Keratinocyte (primary cell): ENCODE measurements at regions not wholly inside any gene's neighbourhood (a gene's known extent, or its start where the extent isn't known, plus 50 kb on each side); places are given as distances from the start of the nearest gene placed in this dataset.
A peak's percentile ranks its signal among the peaks of the same experiment; 100 is the strongest.

Source experiments
- DNase-seq: peaks from one replicate; pipeline ENCODE4 v3.0.0-alpha.2; 2011; ENCODE audit warnings: low read depth, missing footprints, low spot score
- FAIRE-seq: peaks from 2 replicates; lab custom pipeline; 2011; peaks lifted over from hg19 to GRCh38; lab: Jason Lieb, UNC
- H2AFZ ChIP-seq: 2 replicates; pipeline ENCODE4 v1.6.0; 2012; ENCODE audit warnings: low read length, control low read depth, inconsistent platforms; ENCODE audit not compliant: control insufficient read depth
- H3K27ac ChIP-seq: 2 replicates; pipeline ENCODE4 v1.5.1; 2011; ENCODE audit warnings: low read length; ENCODE audit not compliant: control insufficient read depth, insufficient read depth
- H3K27me3 ChIP-seq: 3 replicates; pipeline ENCODE4 v1.6.0; 2011; ENCODE audit warnings: low read length; ENCODE audit not compliant: control insufficient read depth, insufficient read depth; ENCODE audit errors: extremely low read depth
- H3K36me3 ChIP-seq, 2 experiments: 2 replicates in 1 of 2; 3 replicates in 1 of 2; pipeline ENCODE4 v1.5.1; 2011; ENCODE audit warnings: low read length in 2 of 2, mild to moderate bottlenecking in 1 of 2; ENCODE audit not compliant: control insufficient read depth in 2 of 2, insufficient read depth in 2 of 2; ENCODE audit errors: extremely low read depth in 1 of 2
- H3K4me1 ChIP-seq: 3 replicates; pipeline ENCODE4 v1.5.1; 2011; ENCODE audit warnings: low read length; ENCODE audit not compliant: control insufficient read depth, insufficient read depth; ENCODE audit errors: extremely low read depth
- H3K4me2 ChIP-seq: 3 replicates; pipeline ENCODE4 v1.6.0; 2011; ENCODE audit warnings: low read depth, low read length; ENCODE audit not compliant: control insufficient read depth, insufficient read depth; ENCODE audit errors: extremely low read depth
- H3K4me3 ChIP-seq, 3 experiments: fragments of 200-600 bp in 1 of 3; sonication (generic) in 1 of 3; 2 replicates in 2 of 3; 3 replicates in 1 of 3; pipeline ENCODE4 v1.5.1; 2011 to 2016; ENCODE audit warnings: low read length in 3 of 3, mild to moderate bottlenecking in 3 of 3, control low read depth in 2 of 3, inconsistent platforms in 1 of 3, low read depth in 1 of 3, mixed read lengths in 1 of 3, mixed run types in 1 of 3, moderate library complexity in 1 of 3; ENCODE audit not compliant: control insufficient read depth in 2 of 3, insufficient read depth in 2 of 3; ENCODE audit errors: extremely low read depth in 1 of 3
- H3K79me2 ChIP-seq: 2 replicates; pipeline ENCODE4 v1.6.0; 2012; ENCODE audit warnings: low read length; ENCODE audit not compliant: control insufficient read depth, insufficient read depth
- H3K9ac ChIP-seq: 3 replicates; pipeline ENCODE4 v1.6.0; 2011; ENCODE audit warnings: low read length; ENCODE audit not compliant: control insufficient read depth, insufficient read depth; ENCODE audit errors: extremely low read depth
- H3K9me1 ChIP-seq: 3 replicates; pipeline ENCODE4 v1.6.0; 2011; ENCODE audit warnings: low read length; ENCODE audit not compliant: control insufficient read depth, insufficient read depth; ENCODE audit errors: extremely low read depth
- H3K9me3 ChIP-seq: 2 replicates; pipeline ENCODE4 v1.5.1; 2012; ENCODE audit warnings: low read depth, low read length; ENCODE audit not compliant: control insufficient read depth
- H4K20me1 ChIP-seq: 3 replicates; pipeline ENCODE4 v1.6.0; 2011; ENCODE audit warnings: low read length; ENCODE audit not compliant: control insufficient read depth, insufficient read depth; ENCODE audit errors: extremely low read depth
- EZH2 ChIP-seq: IDR thresholded peaks from one replicate; pipeline ENCODE4 v1.6.1; 2012; ENCODE audit warnings: inconsistent platforms, mild to moderate bottlenecking, low read length, moderate library complexity
- dilution Hi-C: fragments of 300-500 bp; cut with MboI; formaldehyde crosslinking; loops from one replicate; pipeline ENCODE4 v1.7.0; 2020; ENCODE audit warnings: low sequenced_read_pairs; ENCODE audit not compliant: extremely low pct_ligation_motif_present
- TF ChIP-seq, protein P1 (sequence below), 3 experiments: IDR thresholded peaks in 1 of 3; conservative IDR thresholded peaks in 1 of 3; optimal IDR thresholded peaks in 1 of 3; 2 replicates in 2 of 3; 3 replicates in 1 of 3; pipeline versions ENCODE3 to v1.5.1; 2011; ENCODE audit warnings: low read length in 3 of 3, mild to moderate bottlenecking in 3 of 3, moderate library complexity in 2 of 3, control low read depth in 1 of 3, inconsistent platforms in 1 of 3; ENCODE audit not compliant: insufficient read depth in 2 of 3; ENCODE audit errors: extremely low read depth in 1 of 3

DNA sequence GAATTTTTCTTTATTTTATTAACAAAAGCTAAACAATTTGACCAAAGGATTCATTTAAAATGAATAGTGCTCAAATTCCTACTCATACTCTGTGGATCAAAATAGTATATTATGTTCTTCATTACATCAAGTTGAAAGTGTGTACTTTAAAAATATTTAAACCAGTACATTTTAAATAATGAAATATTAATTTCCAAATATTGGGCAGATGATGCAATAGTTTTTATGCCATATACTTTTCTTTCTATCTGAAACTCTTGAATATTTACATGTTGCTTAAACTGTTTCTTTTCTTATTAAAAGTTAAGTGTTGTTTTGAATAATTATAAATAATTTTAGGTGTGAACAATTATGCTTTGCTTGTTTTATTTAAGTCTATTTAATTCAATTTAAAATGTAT, 144.7 kb upstream of the TMPRSS15 start:
- Histone ChIP-seq H3K9me3 (no peaks in the 10 kb centered on the region), H3K36me3 (no peaks in the 10 kb centered on the region), H3K9me1 (no peaks in the 10 kb centered on the region), H3K4me2 (no peak overlapping the region), H3K9ac (no peak overlapping the region), H3K79me2 (no peaks in the 10 kb centered on the region), H3K4me1 (peaks cover 29% of the 10 kb centered on the region), H2AFZ (no peak overlapping the region), H3K27me3 (no peaks in the 10 kb centered on the region), H4K20me1 (no peaks in the 10 kb centered on the region), H3K27ac (peak overlapping the region; percentile 42), H3K4me3 (no peak overlapping the region)
- DNase-seq (no peak), FAIRE-seq (no peak)
- TF ChIP-seq EZH2, result no peak
- TF ChIP-seq, protein P1, sequence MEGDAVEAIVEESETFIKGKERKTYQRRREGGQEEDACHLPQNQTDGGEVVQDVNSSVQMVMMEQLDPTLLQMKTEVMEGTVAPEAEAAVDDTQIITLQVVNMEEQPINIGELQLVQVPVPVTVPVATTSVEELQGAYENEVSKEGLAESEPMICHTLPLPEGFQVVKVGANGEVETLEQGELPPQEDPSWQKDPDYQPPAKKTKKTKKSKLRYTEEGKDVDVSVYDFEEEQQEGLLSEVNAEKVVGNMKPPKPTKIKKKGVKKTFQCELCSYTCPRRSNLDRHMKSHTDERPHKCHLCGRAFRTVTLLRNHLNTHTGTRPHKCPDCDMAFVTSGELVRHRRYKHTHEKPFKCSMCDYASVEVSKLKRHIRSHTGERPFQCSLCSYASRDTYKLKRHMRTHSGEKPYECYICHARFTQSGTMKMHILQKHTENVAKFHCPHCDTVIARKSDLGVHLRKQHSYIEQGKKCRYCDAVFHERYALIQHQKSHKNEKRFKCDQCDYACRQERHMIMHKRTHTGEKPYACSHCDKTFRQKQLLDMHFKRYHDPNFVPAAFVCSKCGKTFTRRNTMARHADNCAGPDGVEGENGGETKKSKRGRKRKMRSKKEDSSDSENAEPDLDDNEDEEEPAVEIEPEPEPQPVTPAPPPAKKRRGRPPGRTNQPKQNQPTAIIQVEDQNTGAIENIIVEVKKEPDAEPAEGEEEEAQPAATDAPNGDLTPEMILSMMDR (optimal IDR thresholded peaks at IDR 0.05 in 1 of 3, IDR thresholded peaks at IDR 0.05 in 1 of 3, conservative IDR thresholded peaks at IDR 0.05 in 1 of 3; ENCODE audit: extremely low read depth in 1 of 3, insufficient read depth in 2 of 3, low read length in 3 of 3), result no peak
- dilution Hi-C loops, result no loop called here

DNA sequence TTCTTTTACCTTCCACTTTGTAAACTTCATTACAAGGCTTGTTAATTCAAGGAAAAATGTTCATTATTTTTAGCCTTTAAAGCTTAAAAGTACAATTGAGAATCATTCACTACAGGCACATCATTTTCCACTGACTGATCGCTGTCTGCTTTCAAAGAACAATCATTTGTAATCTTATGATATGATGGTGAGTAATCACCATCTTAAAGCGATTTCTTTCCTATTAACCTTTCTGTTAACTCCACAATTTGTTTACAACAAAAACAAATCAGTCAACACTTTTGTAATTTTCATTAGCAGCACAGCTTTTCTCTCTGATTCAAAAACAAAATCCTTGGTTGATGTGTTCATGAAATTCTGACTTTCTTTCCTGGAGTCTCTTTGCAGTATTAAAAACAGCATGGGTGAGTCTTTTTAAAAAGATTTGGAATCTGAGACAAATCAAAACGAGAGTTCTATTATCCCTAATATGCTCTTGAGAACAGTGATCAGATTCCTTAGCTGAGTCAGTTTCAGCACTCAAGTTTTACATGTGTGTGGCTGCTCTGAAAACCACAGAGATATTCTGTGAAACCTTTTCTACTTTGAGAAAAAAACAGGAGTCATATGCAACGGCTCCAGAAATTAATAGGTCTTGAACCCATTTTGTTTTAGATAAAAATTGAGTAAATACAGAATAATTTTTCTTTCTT, 145.8 kb upstream of the TMPRSS15 start:
- H3K9ac ChIP-seq, result peak overlapping the region; percentile 60
- dilution Hi-C loops, result no loop called here
- peak overlapping the region; percentile 69 for H3K4me2 ChIP-seq
- peaks cover 29% of the 10 kb centered on the region for H3K4me1 ChIP-seq
- peak; percentile 69 for FAIRE-seq
- H3K27me3 ChIP-seq, result no peaks in the 10 kb centered on the region
- H2AFZ ChIP-seq, result peak overlapping the region; percentile 79
- peak overlapping the region in 2 of 3 experiments; percentile 13 to 49 for H3K4me3 ChIP-seq
- no peak for DNase-seq
- TF ChIP-seq, protein P1 (optimal IDR thresholded peaks at IDR 0.05 in 1 of 3, IDR thresholded peaks at IDR 0.05 in 1 of 3, conservative IDR thresholded peaks at IDR 0.05 in 1 of 3; ENCODE audit: extremely low read depth in 1 of 3, insufficient read depth in 2 of 3, low read length in 3 of 3), result no peak
- no peak for TF ChIP-seq EZH2
- no peaks in the 10 kb centered on the region for H3K9me1 ChIP-seq
- H3K79me2 ChIP-seq, result no peaks in the 10 kb centered on the region
- H3K27ac ChIP-seq, result peak overlapping the region; percentile 82
- H3K9me3 ChIP-seq, result no peaks in the 10 kb centered on the region
- H3K36me3 ChIP-seq, result no peaks in the 10 kb centered on the region
- no peaks in the 10 kb centered on the region for H4K20me1 ChIP-seq
